ENCODE measurements at regions not wholly inside any gene's neighbourhood (a gene's known extent, or its start where the extent isn't known, plus 50 kb on each side); places are given as distances from the start of the nearest gene placed in this dataset.
"Not testable (repeated sequence)": the region's sequence is repeated elsewhere in the genome, so short reads cannot be mapped to it uniquely, and the experiment has no call there.

- DNase-seq (ENCODE audit: low read depth): no peak
- H3K4me3 ChIP-seq (ENCODE audit: low read depth, low read length): no peak overlapping the region
- in situ Hi-C loops (cut with HindIII; ENCODE audit: low sequenced_read_pairs): no loop called here
- no peak for TF ChIP-seq CTCF (IDR thresholded peaks at IDR 0.05; ENCODE audit: low read depth, low read length, missing control alignments)
Observed at GRCh38 chr5:57932761-57933160, 450.1 kb upstream of the ACTBL2 start.

GRCh38 chr5:57931807-57932206 is 449.2 kb upstream of the ACTBL2 start:
- in situ Hi-C loops (cut with HindIII; ENCODE audit: low sequenced_read_pairs): no loop called here

GRCh38 chr5:57931352-57931751 is 448.7 kb upstream of the ACTBL2 start:
- no peak for DNase-seq (ENCODE audit: low read depth)
- TF ChIP-seq CTCF (IDR thresholded peaks at IDR 0.05; ENCODE audit: low read depth, low read length, missing control alignments): no peak
- no peak overlapping the region for H3K4me3 ChIP-seq (ENCODE audit: low read depth, low read length)
- in situ Hi-C loops (cut with HindIII; ENCODE audit: low sequenced_read_pairs): no loop called here

More at GRCh38 chr5:57931807-57932206, 449.2 kb upstream of the ACTBL2 start:
- H3K4me3 ChIP-seq (ENCODE audit: low read depth, low read length): no peak overlapping the region
- no peak for DNase-seq (ENCODE audit: low read depth)
- TF ChIP-seq CTCF (IDR thresholded peaks at IDR 0.05; ENCODE audit: low read depth, low read length, missing control alignments): no peak

GRCh38 chr5:57929271-57929670 is 446.7 kb upstream of the ACTBL2 start:
- in situ Hi-C loops (cut with HindIII; ENCODE audit: low sequenced_read_pairs): no loop called here
- TF ChIP-seq CTCF (IDR thresholded peaks at IDR 0.05; ENCODE audit: low read depth, low read length, missing control alignments): no peak
- no peak for DNase-seq (ENCODE audit: low read depth)
- H3K4me3 ChIP-seq (ENCODE audit: low read depth, low read length): no peak overlapping the region

GRCh38 chr5:57923094-57923493 is 440.5 kb upstream of the ACTBL2 start:
- DNase-seq (ENCODE audit: low read depth); in situ Hi-C loops (cut with HindIII; ENCODE audit: low sequenced_read_pairs); H3K4me3 ChIP-seq (ENCODE audit: low read depth, low read length): not testable (repeated sequence)

- no peak overlapping the region for H3K4me3 ChIP-seq (ENCODE audit: low read depth, low read length)
- no peak for DNase-seq (ENCODE audit: low read depth)
- no peak for TF ChIP-seq CTCF (IDR thresholded peaks at IDR 0.05; ENCODE audit: low read depth, low read length, missing control alignments)
- in situ Hi-C loops (cut with HindIII; ENCODE audit: low sequenced_read_pairs): no loop called here
Observed at GRCh38 chr5:57917004-57917403, 434.4 kb upstream of the ACTBL2 start.

GRCh38 chr5:57915536-57915935 is 432.9 kb upstream of the ACTBL2 start:
- DNase-seq (ENCODE audit: low read depth): no peak
- no peak overlapping the region for H3K4me3 ChIP-seq (ENCODE audit: low read depth, low read length)
- TF ChIP-seq CTCF (IDR thresholded peaks at IDR 0.05; ENCODE audit: low read depth, low read length, missing control alignments): no peak
- in situ Hi-C loops (cut with HindIII; ENCODE audit: low sequenced_read_pairs): no loop called here
